ENCODE measurements at regions not wholly inside any gene's neighbourhood (a gene's known extent, or its start where the extent isn't known, plus 50 kb on each side); places are given as distances from the start of the nearest gene placed in this dataset.
"Not testable (repeated sequence)": the region's sequence is repeated elsewhere in the genome, so short reads cannot be mapped to it uniquely, and the experiment has no call there.

- no peak for DNase-seq (ENCODE audit: low read depth)
These were observed 1188.5 kb downstream of the BRD1 start for GRCh38 chr22:48639021-48639795.

DNA sequence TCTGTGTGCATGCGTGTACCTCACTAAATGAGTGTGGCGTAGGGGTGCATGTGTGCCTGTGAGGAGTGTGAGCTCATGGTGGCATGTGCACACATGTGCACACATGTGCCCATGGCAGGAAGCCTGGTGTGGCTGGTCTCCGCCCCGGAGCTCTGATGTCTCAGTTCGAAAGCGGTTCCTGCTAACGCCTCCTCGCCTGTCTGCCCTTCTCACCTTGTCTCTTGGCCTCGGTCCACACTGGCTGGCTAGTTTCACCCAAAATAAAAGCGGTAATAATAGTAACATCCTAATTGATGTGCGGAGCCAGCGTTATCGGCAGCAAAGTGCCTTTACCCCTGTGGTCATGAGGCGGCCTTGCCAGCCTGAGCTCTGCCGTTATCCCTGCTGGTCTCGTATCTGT lies 1190.4 kb downstream of the BRD1 start:
- no peak for DNase-seq (ENCODE audit: low read depth)

DNA sequence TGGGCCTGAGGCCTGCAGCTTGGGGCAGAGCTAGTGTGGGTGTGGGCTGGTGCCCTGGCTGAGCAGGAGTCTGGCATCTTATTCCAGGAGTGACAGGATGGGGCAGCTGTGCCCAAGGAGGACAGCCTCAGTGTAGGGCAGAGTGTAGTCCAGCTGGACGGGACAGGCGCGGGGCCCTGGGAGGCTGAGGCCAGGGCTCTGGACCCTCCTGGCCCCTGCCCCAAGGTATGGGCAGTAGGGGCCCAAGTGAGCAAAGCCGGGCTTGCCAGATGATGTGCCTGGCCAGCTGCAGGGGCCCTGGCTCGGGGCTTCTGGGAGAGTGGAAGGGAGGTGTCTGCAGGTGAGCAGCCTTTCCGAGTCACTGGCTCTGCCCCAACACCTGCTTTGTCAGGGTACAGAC lies 1190.9 kb downstream of the BRD1 start:
- DNase-seq (ENCODE audit: low read depth), result no peak

DNA sequence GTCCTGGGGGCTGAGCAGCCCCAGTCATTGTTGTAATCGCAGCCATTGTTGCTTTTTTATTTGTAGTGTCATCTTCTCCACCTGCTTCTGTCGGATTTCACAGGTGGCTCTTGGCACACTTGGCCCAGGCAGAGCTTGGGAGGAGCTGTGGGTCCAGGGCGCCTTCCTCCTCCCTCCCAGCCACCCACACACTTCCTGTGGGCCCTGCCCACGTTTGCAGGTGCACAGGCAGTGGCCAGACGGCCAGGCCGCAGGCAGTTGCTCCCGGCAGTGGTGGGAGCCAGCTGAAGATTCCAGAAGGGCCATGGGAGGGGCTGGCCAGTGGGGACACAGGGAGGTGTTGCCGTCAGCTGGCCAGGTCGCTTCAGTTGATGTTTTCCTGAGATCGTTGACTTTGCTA lies 1191.9 kb downstream of the BRD1 start:
- no peak for DNase-seq (ENCODE audit: low read depth)

DNA sequence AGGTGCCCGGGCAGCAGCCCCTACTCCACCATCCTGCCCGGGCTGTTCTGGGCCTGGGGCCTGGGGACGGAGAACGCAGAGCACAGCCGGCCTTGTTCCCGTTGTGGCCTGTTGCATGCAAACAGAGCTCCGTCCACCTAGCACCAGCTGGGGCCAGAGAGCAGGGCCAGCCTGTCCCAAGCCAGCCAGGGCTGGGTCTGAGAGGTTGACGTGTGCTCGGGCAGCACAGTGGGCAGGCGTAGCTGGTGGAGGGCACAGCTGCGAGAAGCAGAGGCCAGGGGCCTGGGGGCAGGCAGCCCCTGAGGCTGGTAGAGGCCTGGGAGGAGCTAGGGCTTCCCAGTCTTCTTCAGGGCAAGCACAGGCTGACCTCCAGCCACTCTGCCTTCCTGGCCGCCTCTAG lies 1192.6 kb downstream of the BRD1 start:
- DNase-seq (ENCODE audit: low read depth), result no peak

DNA sequence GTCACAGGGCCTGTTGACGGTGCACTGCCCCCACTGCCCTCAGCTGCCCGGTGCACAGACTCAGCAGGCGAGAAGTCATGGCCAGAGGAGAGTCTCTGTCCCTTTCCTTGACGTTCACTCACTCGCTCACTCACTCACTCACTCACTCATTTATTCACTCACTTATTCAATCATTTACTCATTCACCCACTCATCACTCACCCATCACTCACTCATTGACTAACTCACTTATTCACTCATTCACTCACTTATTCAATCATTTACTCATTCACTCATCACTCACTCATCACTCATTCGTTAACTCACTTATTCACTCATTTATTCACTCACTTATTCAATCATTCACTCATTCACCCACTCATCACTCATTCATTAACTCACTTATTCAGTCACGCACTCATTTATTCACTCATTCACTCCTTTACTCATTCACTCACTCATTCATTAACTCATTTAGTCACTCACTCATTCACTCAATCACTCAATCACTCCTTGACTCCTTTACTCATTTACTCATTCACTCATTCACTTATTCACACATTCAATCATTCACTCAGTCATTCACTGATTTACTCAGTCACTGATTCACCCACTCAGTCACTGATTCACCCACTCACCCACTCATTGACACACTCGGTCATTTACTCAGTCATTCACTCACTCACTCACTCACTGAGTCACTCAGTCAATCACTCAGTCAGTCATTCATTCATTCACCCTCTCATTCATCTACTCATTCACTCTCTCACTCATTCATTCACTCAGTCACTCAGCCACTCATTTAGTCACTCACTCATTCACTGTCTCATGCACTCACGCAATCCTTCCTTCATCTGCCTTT lies 1193.5 kb downstream of the BRD1 start:
- DNase-seq (ENCODE audit: low read depth), result no peak

- DNase-seq (ENCODE audit: low read depth), result no peak
These were observed 1194.9 kb downstream of the BRD1 start for GRCh38 chr22:48632646-48633246.

DNA sequence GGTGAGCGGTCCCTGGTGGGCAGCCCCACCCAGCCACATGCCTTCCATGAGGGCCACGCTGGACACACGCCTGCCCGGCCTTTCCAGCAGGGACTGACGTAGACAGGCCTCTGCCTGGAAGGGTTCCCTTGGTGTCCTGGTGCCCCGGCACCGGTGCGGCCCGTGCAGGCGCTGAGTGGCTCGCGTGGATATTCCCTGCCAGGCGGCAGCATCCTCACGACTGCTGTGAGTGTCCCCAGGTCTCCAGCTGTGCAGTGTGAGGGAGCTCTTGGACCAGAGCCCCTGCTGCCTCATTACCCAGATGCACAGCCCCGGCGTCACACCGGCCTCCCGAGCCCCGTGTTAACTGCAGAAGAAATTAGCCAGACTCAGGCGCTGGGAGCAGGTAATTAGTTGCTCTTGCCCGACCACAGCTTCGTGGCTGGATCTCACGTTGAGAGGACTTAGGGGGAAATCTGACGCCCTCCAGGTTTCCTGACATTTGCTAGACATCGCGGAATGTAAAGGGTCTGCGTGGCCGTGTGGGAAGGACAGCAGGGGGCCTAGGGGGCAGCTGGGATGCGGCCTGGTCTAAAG lies 1196.3 kb downstream of the BRD1 start:
- no peak for DNase-seq (ENCODE audit: low read depth)

- no peak for DNase-seq (ENCODE audit: low read depth)
These were observed 1196.8 kb downstream of the BRD1 start for GRCh38 chr22:48630848-48631247.

- no peak for DNase-seq (ENCODE audit: low read depth)
These were observed 1197.3 kb downstream of the BRD1 start for GRCh38 chr22:48630433-48630754.

DNA sequence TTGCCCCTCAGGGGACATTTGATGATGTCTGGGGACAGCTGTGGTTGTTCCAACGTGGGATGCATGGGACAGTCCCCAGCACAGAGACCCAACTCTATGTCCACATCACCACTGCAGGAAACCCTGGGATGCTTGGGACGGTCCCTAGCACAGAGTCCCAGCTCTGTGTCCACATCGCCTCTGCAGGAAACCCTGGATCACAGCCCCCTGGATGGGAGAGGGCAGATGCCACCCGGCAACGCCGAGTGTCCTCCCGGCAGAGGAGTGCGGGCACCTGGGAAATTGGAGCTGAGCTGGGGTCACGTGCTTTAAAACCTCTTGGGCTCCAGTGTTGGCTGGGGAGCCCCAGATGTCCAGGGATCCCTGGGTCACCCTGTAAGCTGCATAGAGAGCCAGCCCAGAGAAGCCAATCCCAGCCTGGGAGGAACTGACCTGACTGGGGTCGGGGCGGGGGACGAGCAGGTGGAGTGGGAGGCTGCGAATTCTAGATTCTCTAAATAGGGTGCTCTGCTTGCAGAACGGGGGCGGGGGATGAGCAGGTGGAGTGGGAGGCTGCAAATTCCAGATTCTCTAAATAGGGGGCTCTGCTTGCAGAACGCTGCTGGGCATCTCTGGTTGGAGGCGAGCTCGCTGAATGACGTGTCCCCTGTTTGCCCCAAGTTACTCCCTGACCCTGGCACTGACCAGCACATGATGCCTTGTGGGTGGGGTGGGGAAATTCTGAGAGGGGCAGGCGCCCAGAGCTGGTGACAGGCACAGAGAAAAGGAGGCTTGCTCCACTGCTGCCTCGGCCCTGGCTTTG lies 1197.8 kb downstream of the BRD1 start:
- DNase-seq (ENCODE audit: low read depth), result no peak

- no peak for DNase-seq (ENCODE audit: low read depth)
These were observed 1198.7 kb downstream of the BRD1 start for GRCh38 chr22:48628891-48629543.

DNA sequence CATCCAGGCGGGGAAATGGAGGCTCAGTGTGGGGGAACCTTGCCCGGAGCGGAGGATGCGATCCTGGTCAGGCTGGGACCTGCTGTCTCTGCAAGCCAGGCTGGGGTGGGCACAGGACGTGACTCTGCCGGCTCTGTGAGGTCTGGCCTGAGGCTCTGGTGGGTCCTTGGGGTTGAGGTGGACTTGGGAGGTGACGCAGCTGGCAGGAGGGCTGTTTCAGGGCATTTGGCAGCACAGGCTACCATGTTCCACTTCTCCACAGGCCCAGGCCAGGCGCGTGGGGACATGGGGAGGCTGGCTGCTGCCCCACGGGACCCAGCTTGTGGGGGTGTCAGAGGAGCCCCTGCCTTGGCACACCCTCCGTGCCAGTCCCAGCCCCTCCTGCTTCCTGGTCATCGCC lies 1199.7 kb downstream of the BRD1 start:
- no peak for DNase-seq (ENCODE audit: low read depth)

DNA sequence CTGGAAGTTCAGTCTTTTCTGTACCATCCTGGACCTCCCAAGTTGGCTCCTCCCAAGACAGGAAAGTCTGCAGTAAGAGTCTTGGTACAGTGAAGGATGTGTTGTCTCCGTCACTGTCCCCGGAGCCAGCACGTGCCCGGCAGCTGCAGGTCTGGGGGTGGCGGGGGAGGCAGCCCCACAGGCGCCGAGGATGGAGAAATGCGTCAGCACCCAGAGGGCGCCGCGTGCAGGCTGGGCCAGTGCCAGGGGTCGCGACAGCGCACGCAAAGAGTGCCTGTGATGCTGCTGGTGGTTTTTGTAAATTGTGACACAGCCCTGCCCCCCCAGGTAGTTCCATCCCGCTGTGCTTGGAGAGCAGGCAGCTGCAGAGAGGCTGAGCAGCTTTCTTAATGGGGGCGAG lies 1200.5 kb downstream of the BRD1 start:
- DNase-seq (ENCODE audit: low read depth), result no peak

DNA sequence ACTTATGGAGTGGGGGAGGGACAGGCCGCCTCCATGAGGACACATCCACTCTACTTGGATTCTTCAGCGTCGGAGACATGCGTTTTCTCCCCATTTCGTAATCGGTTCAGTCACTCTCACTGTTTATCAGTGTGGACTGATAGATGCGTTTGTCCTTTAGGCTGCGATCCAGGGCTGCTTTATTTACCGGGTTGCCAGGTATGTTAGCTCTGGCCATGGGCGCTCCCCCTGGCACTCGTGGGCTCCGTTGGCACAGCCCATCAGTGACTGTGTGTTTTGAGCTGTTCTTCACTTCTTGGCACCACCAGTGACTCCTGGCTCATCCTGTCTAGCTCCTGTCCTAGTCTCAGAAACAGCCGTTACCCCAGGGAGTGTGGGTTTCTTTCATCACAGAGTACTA lies 1203.3 kb downstream of the BRD1 start:
- DNase-seq (ENCODE audit: low read depth), result no peak

DNA sequence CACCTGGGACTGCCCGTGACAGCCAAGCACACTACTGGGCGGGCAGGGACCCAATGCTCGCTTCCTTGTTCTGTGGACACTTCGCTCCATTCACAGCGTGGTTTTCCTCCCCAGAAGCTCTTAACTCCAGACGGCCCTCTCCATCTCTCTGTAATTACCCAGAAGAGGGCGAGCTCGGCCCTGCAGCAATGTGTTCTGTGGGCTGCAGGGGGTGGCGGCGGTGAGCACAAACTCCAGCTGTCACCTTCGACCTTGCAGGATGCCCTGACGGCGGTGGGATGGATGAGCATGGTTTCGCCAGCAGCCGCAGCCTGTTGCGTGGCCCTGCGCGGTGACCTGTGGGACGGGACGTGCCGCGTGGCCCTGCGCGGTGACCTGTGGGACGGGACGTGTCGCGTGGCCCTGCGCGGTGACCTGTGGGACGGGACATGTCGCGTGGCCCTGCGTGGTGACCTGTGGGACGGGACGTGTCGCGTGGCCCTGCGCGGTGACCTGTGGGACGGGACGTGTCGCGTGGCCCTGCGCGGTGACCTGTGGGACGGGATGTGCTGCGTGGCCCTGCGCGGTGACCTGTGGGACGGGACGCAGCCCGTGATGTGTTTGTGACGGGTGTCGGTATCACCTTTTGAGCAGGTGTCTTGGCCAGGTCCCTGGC lies 1204.7 kb downstream of the BRD1 start:
- DNase-seq (ENCODE audit: low read depth), result no peak

DNA sequence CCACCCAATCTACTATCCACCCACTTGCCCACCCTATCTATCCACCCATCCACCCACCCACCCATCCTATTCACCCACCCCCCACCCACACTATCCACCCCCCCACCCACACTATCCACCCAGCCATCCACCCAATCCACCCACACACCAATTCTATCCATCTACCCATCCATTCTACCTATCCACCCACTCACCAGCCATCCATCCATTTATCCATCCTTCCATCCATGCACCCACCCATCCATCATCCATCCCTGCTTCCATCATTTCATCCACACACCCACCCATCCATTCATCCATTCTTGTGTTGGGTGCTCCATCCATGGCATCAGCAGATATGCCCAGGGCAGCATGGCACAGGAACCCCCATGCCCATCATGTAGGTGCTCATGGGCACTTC lies 1206.6 kb downstream of the BRD1 start:
- DNase-seq (ENCODE audit: low read depth), result no peak

GRCh38 chr22:48620460-48620859 lies 1207.2 kb downstream of the BRD1 start:
- DNase-seq (ENCODE audit: low read depth), result not testable (repeated sequence)

- DNase-seq (ENCODE audit: low read depth), result no peak
These were observed 1208.0 kb downstream of the BRD1 start for GRCh38 chr22:48619721-48620120.

DNA sequence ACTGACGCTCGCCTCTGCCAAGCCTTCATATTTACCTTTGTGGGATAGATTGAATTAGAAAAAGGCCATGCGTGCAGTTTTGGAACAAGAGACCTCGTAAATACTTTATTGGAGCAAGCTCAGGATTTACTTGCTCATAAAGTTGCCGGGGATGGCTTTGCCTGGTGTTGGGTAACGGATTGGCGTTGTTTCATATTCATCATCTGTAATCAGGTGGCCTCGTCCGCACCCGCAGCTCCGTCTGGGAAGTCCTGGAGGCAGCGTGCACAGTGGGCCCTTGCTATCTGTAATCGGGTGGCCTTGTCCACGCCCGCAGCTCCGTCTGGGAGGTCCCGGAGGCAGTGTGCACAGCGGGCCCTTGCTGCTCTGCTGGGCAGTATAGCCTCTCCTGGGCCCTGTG lies 1209.3 kb downstream of the BRD1 start:
- DNase-seq (ENCODE audit: low read depth), result no peak

DNA sequence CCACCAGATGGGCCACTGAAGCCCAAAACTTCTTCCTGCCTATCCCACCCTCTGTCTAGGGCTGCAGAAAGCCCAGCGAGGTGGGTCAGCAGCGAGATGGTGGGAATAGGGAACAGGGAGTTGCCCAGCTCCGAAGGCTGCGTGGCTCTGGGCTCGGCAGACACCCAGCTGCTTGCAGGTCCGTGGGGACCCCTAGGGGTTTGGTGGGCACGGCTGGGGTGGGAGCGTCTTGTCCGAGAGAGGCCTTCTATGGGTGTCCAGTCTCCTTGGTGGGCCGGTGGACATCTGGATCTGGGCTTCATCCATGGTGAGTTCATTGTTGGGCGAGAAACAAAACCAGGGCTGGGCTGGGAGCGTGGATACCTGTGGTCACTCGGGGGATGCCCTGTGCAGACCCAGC lies 1211.0 kb downstream of the BRD1 start:
- no peak for DNase-seq (ENCODE audit: low read depth)
